Smooth muscle cell (in vitro differentiated cells): ENCODE measurements at regions not wholly inside any gene's neighbourhood (a gene's known extent, or its start where the extent isn't known, plus 50 kb on each side); places are given as distances from the start of the nearest gene placed in this dataset.

Experiments used
- DNase-seq: peaks from one replicate; lab custom pipeline; 2025; ENCODE audit not compliant: unreplicated experiment; lab: John Stamatoyannopoulos, UW
- H2AFZ ChIP-seq: fragments of 200-600 bp; sonication (generic); 2 replicates; pipeline ENCODE4 v1.6.0; 2016; ENCODE audit warnings: antibody characterized with exemption, low read depth, mild to moderate bottlenecking
- H3F3A ChIP-seq: fragments of 200-600 bp; sonication (generic); 2 replicates; pipeline ENCODE4 v1.6.0; 2017; ENCODE audit warnings: antibody characterized with exemption, low read depth
- H3K27ac ChIP-seq: fragments of 200-600 bp; sonication (generic); 2 replicates; pipeline ENCODE4 v1.5.1; 2016; ENCODE audit warnings: low read depth, mild to moderate bottlenecking
- H3K27me3 ChIP-seq: fragments of 200-600 bp; sonication (generic); 2 replicates; pipeline ENCODE4 v1.6.1; 2016; ENCODE audit warnings: low read depth, mild to moderate bottlenecking
- H3K36me3 ChIP-seq: fragments of 200-600 bp; sonication (generic); 2 replicates; pipeline ENCODE4 v1.5.1; 2016; ENCODE audit warnings: low read depth
- H3K4me1 ChIP-seq: fragments of 200-600 bp; sonication (generic); 2 replicates; pipeline ENCODE4 v1.5.1; 2016; ENCODE audit warnings: low read depth
- H3K4me2 ChIP-seq: fragments of 200-600 bp; sonication (generic); 2 replicates; pipeline ENCODE4 v1.6.0; 2016; ENCODE audit warnings: mild to moderate bottlenecking
- H3K4me3 ChIP-seq: fragments of 200-600 bp; sonication (generic); 2 replicates; pipeline ENCODE4 v1.5.1; 2016; ENCODE audit warnings: mild to moderate bottlenecking
- H3K79me2 ChIP-seq: fragments of 200-600 bp; sonication (generic); 2 replicates; pipeline ENCODE4 v1.6.0; 2016; ENCODE audit warnings: low read depth, mild to moderate bottlenecking
- H3K9ac ChIP-seq: fragments of 200-600 bp; sonication (generic); 2 replicates; pipeline ENCODE4 v1.6.0; 2016; ENCODE audit warnings: low read depth
- H3K9me3 ChIP-seq: fragments of 200-600 bp; sonication (generic); replicated peaks from 2 replicates; pipeline ENCODE4 v1.5.1; 2016; ENCODE audit warnings: low read depth
- H4K20me1 ChIP-seq: fragments of 200-600 bp; sonication (generic); 2 replicates; pipeline ENCODE4 v1.6.0; 2016; ENCODE audit warnings: low read depth
- WGBS: methylation state at CpG from one replicate; pipeline ENCODE4 v1.1.7; 2016; ENCODE audit warnings: low lambda C conversion rate; 5-methylcytosine and 5-hydroxymethylcytosine counted together
- TF ChIP-seq, protein P1 (sequence below): fragments of 200-600 bp; sonication (generic); IDR thresholded peaks from 2 replicates; pipeline ENCODE4 v1.5.1; 2017; ENCODE audit warnings: borderline replicate concordance, mild to moderate bottlenecking, antibody characterized with exemption; ENCODE audit not compliant: insufficient read depth, poor library complexity, severe bottlenecking

DNA sequence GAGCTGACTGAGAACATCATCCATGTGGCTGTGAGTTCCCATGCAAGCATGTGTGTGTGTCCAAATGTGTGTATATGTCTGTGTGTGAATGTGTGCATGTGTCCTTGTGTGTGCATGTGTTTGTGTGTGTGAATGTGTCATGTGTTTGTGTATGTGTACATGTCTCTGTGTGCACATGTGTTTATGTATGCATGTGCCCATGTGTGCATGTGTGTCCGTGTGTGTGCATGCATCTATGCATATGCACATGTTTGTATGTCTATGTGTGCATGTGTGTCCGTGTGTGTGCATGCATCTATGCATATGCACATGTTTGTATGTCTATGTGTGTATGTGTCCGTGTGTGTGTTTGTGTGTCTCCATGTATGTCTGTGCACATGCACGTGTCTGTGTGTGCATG, 99.7 kb downstream of the LBH start:
- H3K4me2 ChIP-seq: no peak overlapping the region
- DNase-seq: no peak
- no peak overlapping the region for H2AFZ ChIP-seq
- H3K27ac ChIP-seq: no peak overlapping the region
- H3K79me2 ChIP-seq: no peaks in the 10 kb centered on the region
- H3K4me3 ChIP-seq: no peak overlapping the region
- no peaks in the 10 kb centered on the region for H3K9me3 ChIP-seq
- H3K36me3 ChIP-seq: no peaks in the 10 kb centered on the region
- H4K20me1 ChIP-seq: no peaks in the 10 kb centered on the region
- H3K4me1 ChIP-seq: peaks cover 8% of the 10 kb centered on the region
- H3K9ac ChIP-seq: no peak overlapping the region
- TF ChIP-seq, protein P1, sequence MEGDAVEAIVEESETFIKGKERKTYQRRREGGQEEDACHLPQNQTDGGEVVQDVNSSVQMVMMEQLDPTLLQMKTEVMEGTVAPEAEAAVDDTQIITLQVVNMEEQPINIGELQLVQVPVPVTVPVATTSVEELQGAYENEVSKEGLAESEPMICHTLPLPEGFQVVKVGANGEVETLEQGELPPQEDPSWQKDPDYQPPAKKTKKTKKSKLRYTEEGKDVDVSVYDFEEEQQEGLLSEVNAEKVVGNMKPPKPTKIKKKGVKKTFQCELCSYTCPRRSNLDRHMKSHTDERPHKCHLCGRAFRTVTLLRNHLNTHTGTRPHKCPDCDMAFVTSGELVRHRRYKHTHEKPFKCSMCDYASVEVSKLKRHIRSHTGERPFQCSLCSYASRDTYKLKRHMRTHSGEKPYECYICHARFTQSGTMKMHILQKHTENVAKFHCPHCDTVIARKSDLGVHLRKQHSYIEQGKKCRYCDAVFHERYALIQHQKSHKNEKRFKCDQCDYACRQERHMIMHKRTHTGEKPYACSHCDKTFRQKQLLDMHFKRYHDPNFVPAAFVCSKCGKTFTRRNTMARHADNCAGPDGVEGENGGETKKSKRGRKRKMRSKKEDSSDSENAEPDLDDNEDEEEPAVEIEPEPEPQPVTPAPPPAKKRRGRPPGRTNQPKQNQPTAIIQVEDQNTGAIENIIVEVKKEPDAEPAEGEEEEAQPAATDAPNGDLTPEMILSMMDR: no peak
- H3F3A ChIP-seq: no peaks in the 10 kb centered on the region
- WGBS: 96% methylated on average over 4 of the region's 4 CpGs
- no peaks in the 10 kb centered on the region for H3K27me3 ChIP-seq

GRCh38 chr2:30331869-30332268, 100.5 kb downstream of the LBH start:
- H3K27me3 ChIP-seq: no peaks in the 10 kb centered on the region
- 97% methylated on average over 7 of the region's 7 CpGs for WGBS

DNA sequence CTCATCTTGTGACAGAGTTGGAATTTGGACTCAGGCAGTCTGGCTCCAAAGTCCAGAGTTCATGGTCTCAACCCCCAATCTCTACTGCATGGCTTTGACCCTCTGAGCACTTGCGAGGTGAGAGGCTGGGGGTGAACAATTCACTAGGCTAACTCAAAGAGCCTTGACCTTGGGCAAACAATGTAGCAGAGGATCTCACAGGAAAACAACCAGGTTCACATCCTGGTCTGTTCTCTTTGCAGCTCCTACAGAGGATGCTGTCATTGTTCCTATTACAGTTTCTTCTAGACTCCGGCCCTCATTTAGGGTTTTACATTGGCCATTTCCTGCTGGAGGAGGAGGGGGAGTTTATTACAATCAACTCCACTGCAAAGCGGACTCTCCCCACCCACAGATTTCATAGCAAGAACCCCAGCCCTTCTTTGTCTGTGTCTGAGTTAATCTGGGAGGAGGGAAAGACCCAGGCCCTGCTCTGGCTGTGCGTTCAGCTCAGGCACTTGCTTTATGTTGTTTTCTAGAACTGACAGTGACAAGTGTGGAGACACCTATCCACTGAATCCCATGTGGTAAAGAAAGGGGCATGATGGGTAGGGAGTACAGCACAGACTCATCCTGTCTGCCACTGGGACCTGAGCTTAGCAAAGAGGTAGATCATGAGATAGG, 101.6 kb downstream of the LBH start:
- no peaks in the 10 kb centered on the region for H3K79me2 ChIP-seq
- H3F3A ChIP-seq: no peaks in the 10 kb centered on the region
- H3K9me3 ChIP-seq: no peaks in the 10 kb centered on the region
- no peak overlapping the region for H3K4me3 ChIP-seq
- DNase-seq: no peak
- whole genome bisulfite sequencing: 77% methylated on average over 4 of the region's 4 CpGs
- no peaks in the 10 kb centered on the region for H3K27me3 ChIP-seq
- H3K4me2 ChIP-seq: no peak overlapping the region
- H3K27ac ChIP-seq: no peak overlapping the region
- no peaks in the 10 kb centered on the region for H4K20me1 ChIP-seq
- H3K36me3 ChIP-seq: no peaks in the 10 kb centered on the region
- TF ChIP-seq, protein P1: no peak
- H2AFZ ChIP-seq: no peak overlapping the region
- peaks cover 8% of the 10 kb centered on the region for H3K4me1 ChIP-seq
- no peak overlapping the region for H3K9ac ChIP-seq

More at GRCh38 chr2:30331869-30332268, 100.5 kb downstream of the LBH start:
- Histone ChIP-seq H3K9ac (no peak overlapping the region), H3K36me3 (no peaks in the 10 kb centered on the region), H3K27ac (no peak overlapping the region), H3K4me1 (peaks cover 8% of the 10 kb centered on the region), H2AFZ (no peak overlapping the region), H3K4me2 (no peak overlapping the region), H4K20me1 (no peaks in the 10 kb centered on the region), H3K4me3 (no peak overlapping the region), H3K9me3 (no peaks in the 10 kb centered on the region), H3F3A (no peaks in the 10 kb centered on the region), H3K79me2 (no peaks in the 10 kb centered on the region)
- TF ChIP-seq, protein P1: no peak
- DNase-seq: no peak

DNA sequence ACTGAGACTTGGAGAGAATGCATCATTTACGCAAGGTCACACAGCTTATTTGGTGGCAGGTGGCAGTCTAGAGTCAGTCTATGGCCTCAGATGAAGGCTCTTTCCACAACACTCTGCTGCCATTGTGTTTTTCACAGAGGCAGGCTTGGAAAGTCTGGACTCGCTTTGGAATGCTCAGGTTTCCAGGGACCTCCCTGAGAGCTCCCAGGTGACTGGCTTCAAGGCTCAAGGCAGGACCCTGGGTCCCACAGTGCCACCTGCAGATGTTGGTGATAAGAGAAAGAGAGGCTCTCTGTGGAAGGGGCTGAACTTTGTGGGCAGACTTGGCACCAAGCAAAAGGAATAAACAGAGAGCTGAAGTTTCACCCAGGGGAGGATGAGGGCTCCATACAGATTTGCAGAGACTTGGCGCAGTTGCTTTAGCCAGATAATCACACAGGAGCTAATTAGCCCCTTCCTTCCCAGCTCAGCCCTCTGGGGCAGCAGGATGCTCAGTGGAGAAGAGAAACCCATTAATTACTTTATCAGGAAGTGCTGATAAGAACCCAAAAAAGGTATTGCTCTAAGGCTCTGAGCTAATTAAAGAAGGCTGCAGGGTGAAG, 103.5 kb downstream of the LBH start:
- Histone ChIP-seq H3K9ac (no peak overlapping the region), H3K4me3 (no peak overlapping the region), H3K4me2 (no peak overlapping the region), H3K9me3 (no peaks in the 10 kb centered on the region), H3K27ac (no peak overlapping the region), H3K27me3 (no peaks in the 10 kb centered on the region), H2AFZ (no peak overlapping the region), H3F3A (no peaks in the 10 kb centered on the region), H3K36me3 (no peaks in the 10 kb centered on the region), H4K20me1 (no peaks in the 10 kb centered on the region), H3K4me1 (peaks cover 8% of the 10 kb centered on the region), H3K79me2 (no peaks in the 10 kb centered on the region)
- no peak for DNase-seq
- 53% methylated on average over 3 of the region's 3 CpGs for WGBS
- TF ChIP-seq, protein P1: no peak
